H1 (cell line): ENCODE measurements at regions not wholly inside any gene's neighbourhood (a gene's known extent, or its start where the extent isn't known, plus 50 kb on each side); places are given as distances from the start of the nearest gene placed in this dataset.

Experiments used
- CTCF ChIA-PET: fragments of 300-600 bp; sonication (Branson Sonifier 250); formaldehyde crosslinking; loops from one replicate; lab custom pipeline; 2021; ENCODE audit not compliant: partially characterized antibody; lab: Charles Lee
- POLR2A ChIA-PET: fragments of 300-600 bp; sonication (Branson Sonifier 250); formaldehyde crosslinking; loops from one replicate; lab custom pipeline; 2021; ENCODE audit warnings: inconsistent platforms; ENCODE audit not compliant: partially characterized antibody; lab: Charles Lee
- DNase-seq, 2 experiments: peaks; one replicate each; pipeline versions ENCODE4 v3.0.0 to v3.0.0-alpha.2; 2010 to 2022; ENCODE audit warnings: low spot score in 2 of 2, low read depth in 1 of 2, mixed read lengths in 1 of 2
- FAIRE-seq: peaks from 2 replicates; lab custom pipeline; 2011; peaks lifted over from hg19 to GRCh38; lab: Jason Lieb, UNC
- H2AFZ ChIP-seq: 2 replicates; pipeline ENCODE4 v1.8.1; 2012; ENCODE audit warnings: low read length, inconsistent platforms
- H2AK5ac ChIP-seq: 2 replicates; pipeline ENCODE4 v1.6.1; 2013; ENCODE audit warnings: low read depth, low read length
- H2BK120ac ChIP-seq: replicated peaks from 2 replicates; pipeline ENCODE3; 2013; ENCODE audit warnings: low read depth, low read length, inconsistent platforms
- H2BK12ac ChIP-seq: 2 replicates; pipeline ENCODE4 v1.6.1; 2013; ENCODE audit warnings: low read depth, low read length
- H2BK15ac ChIP-seq: 2 replicates; pipeline ENCODE4 v1.6.1; 2013; ENCODE audit warnings: low read length
- H2BK20ac ChIP-seq: 2 replicates; pipeline ENCODE4 v1.6.1; 2013; ENCODE audit warnings: low read length
- H2BK5ac ChIP-seq: 2 replicates; pipeline ENCODE4 v1.6.1; 2013; ENCODE audit warnings: low read depth, low read length
- H3K14ac ChIP-seq: 2 replicates; pipeline ENCODE4 v1.6.1; 2013; ENCODE audit warnings: inconsistent platforms; ENCODE audit not compliant: insufficient read length
- H3K18ac ChIP-seq: 2 replicates; pipeline ENCODE4 v1.6.1; 2013; ENCODE audit warnings: low read length; ENCODE audit errors: extremely low read depth
- H3K23ac ChIP-seq: 2 replicates; pipeline ENCODE4 v1.6.1; 2013; ENCODE audit warnings: inconsistent platforms; ENCODE audit not compliant: insufficient read length
- H3K23me2 ChIP-seq: 2 replicates; pipeline ENCODE4 v1.6.1; 2013; ENCODE audit warnings: low read depth, low read length
- H3K27ac ChIP-seq: 2 replicates; pipeline ENCODE4 v1.6.1; 2011; ENCODE audit warnings: low read depth, low read length, inconsistent platforms
- H3K27me3 ChIP-seq, 4 experiments: replicated peaks in 1 of 4; 1 replicate in 1 of 4; 2 replicates in 3 of 4; pipeline versions ENCODE4 v1.6.1 to v1.8.1; 2011 to 2013; ENCODE audit warnings: low read length in 3 of 4, mild to moderate bottlenecking in 3 of 4, inconsistent platforms in 2 of 4, mixed read lengths in 2 of 4, moderate library complexity in 1 of 4; ENCODE audit not compliant: control insufficient read depth in 3 of 4, insufficient read depth in 3 of 4; ENCODE audit errors: extremely low read depth in 1 of 4
- H3K36me3 ChIP-seq, 4 experiments: 2 replicates each; pipeline versions ENCODE4 v1.6.1 to v1.8.1; 2011 to 2013; ENCODE audit warnings: mild to moderate bottlenecking in 4 of 4, low read length in 3 of 4, moderate library complexity in 2 of 4, control low read depth in 1 of 4, inconsistent platforms in 1 of 4; ENCODE audit not compliant: insufficient read depth in 4 of 4, control insufficient read depth in 2 of 4
- H3K4ac ChIP-seq: replicated peaks from 2 replicates; pipeline ENCODE3; 2013; ENCODE audit warnings: low read length, low read depth, mixed read lengths, inconsistent platforms; ENCODE audit not compliant: insufficient read length
- H3K4me1 ChIP-seq, 4 experiments: replicated peaks in 1 of 4; 1 replicate in 1 of 4; 2 replicates in 3 of 4; pipeline versions ENCODE4 v1.6.1 to v1.8.1; 2011 to 2013; ENCODE audit warnings: low read length in 3 of 4, inconsistent platforms in 2 of 4, mixed read lengths in 1 of 4; ENCODE audit not compliant: insufficient read depth in 4 of 4, control insufficient read depth in 3 of 4
- H3K4me2 ChIP-seq, 2 experiments: 2 replicates each; pipeline versions ENCODE4 v1.6.1 to v1.8.1; 2011 to 2013; ENCODE audit warnings: low read depth in 2 of 2, low read length in 2 of 2, control low read depth in 1 of 2, inconsistent platforms in 1 of 2, mild to moderate bottlenecking in 1 of 2; ENCODE audit not compliant: insufficient read depth in 1 of 2
- H3K4me3 ChIP-seq, 4 experiments: fragments of 200-600, 300-600 bp in 1 of 4; sonication (generic), shearing (Covaris generic), sonication (Bioruptor Twin) in 1 of 4; 2 replicates each; pipeline versions ENCODE4 v1.5.1 to v1.8.1; 2011 to 2016; ENCODE audit warnings: low read length in 4 of 4, low read depth in 3 of 4, control low read depth in 2 of 4, inconsistent platforms in 2 of 4, mild to moderate bottlenecking in 2 of 4, mixed read lengths in 1 of 4, moderate library complexity in 1 of 4; ENCODE audit not compliant: insufficient read depth in 2 of 4; ENCODE audit errors: extremely low read depth in 1 of 4
- H3K56ac ChIP-seq: replicated peaks from 2 replicates; pipeline ENCODE3; 2013; ENCODE audit warnings: low read depth, mild to moderate bottlenecking, mixed read lengths, low read length, inconsistent platforms; ENCODE audit not compliant: insufficient read length
- H3K79me1 ChIP-seq: 2 replicates; pipeline ENCODE4 v1.6.1; 2013; ENCODE audit warnings: low read depth, low read length, control low read depth
- H3K79me2 ChIP-seq, 2 experiments: 2 replicates each; pipeline versions ENCODE4 v1.6.1 to v1.8.1; 2012 to 2013; ENCODE audit warnings: low read length in 2 of 2, mild to moderate bottlenecking in 2 of 2, inconsistent platforms in 1 of 2; ENCODE audit not compliant: insufficient read depth in 2 of 2, control insufficient read depth in 1 of 2
- H3K9ac ChIP-seq, 4 experiments: replicated peaks in 1 of 4; 1 replicate in 1 of 4; 2 replicates in 3 of 4; pipeline versions ENCODE4 v1.6.1 to v1.8.1; 2011 to 2013; ENCODE audit warnings: low read depth in 3 of 4, low read length in 3 of 4, control low read depth in 2 of 4, mild to moderate bottlenecking in 2 of 4, moderate library complexity in 2 of 4, inconsistent platforms in 1 of 4; ENCODE audit errors: extremely low read depth in 1 of 4
- H3K9me3 ChIP-seq, 2 experiments: 2 replicates each; pipeline versions ENCODE4 v1.6.1 to v1.8.1; 2012 to 2013; ENCODE audit warnings: mild to moderate bottlenecking in 2 of 2, moderate library complexity in 2 of 2, control low read depth in 1 of 2, inconsistent platforms in 1 of 2, low read depth in 1 of 2, low read length in 1 of 2, mixed read lengths in 1 of 2; ENCODE audit not compliant: insufficient read depth in 2 of 2
- H4K20me1 ChIP-seq, 2 experiments: replicated peaks in 1 of 2; 2 replicates each; pipeline versions ENCODE3 to v1.8.1; 2011 to 2013; ENCODE audit warnings: inconsistent platforms in 2 of 2, low read length in 2 of 2, mild to moderate bottlenecking in 1 of 2; ENCODE audit not compliant: insufficient read depth in 2 of 2, control insufficient read depth in 1 of 2
- H4K5ac ChIP-seq: 2 replicates; pipeline ENCODE4 v1.6.1; 2013; ENCODE audit warnings: low read length, low read depth, mixed read lengths, inconsistent platforms; ENCODE audit not compliant: insufficient read length
- H4K8ac ChIP-seq: 2 replicates; pipeline ENCODE4 v1.8.0; 2013; ENCODE audit warnings: mild to moderate bottlenecking, moderate library complexity, low read length, inconsistent platforms; ENCODE audit not compliant: insufficient read depth; ENCODE audit errors: extremely low read depth
- H4K91ac ChIP-seq: replicated peaks from 2 replicates; pipeline ENCODE3; 2013; ENCODE audit warnings: low read length, mixed read lengths, inconsistent platforms; ENCODE audit not compliant: insufficient read length
- HDAC6 ChIP-seq: IDR thresholded peaks from one replicate; pipeline ENCODE4 v1.7.1; 2012; ENCODE audit warnings: low read depth, mild to moderate bottlenecking, inconsistent platforms, low read length, moderate library complexity
- SAP30 ChIP-seq: fragments of 300-600 bp; sonication (generic); IDR thresholded peaks from 2 replicates; pipeline ENCODE4 v1.7.1; 2012; ENCODE audit warnings: low read length, moderate library complexity, mild to moderate bottlenecking, inconsistent platforms; ENCODE audit not compliant: insufficient read depth, insufficient replicate concordance
- YY1 ChIP-seq: IDR thresholded peaks from 2 replicates; pipeline ENCODE4 v1.6.1; 2011; ENCODE audit warnings: low read depth, mild to moderate bottlenecking, low read length
- WGBS, 2 experiments: shearing (Covaris generic) in 1 of 2; methylation state at CpG; one replicate each; pipeline versions ENCODE4 v1.1.6 to v1.1.7; 2013 to 2015; ENCODE audit warnings: low lambda C conversion rate in 2 of 2, mixed read lengths in 2 of 2, inconsistent platforms in 1 of 2, low coverage in 1 of 2, missing lambda C conversion rate in 1 of 2; ENCODE audit not compliant: insufficient replicate concordance in 2 of 2, insufficient coverage in 1 of 2, insufficient read length in 1 of 2; ENCODE audit errors: extremely low coverage in 1 of 2, missing lambda C conversion rate in 1 of 2; 5-methylcytosine and 5-hydroxymethylcytosine counted together

DNA sequence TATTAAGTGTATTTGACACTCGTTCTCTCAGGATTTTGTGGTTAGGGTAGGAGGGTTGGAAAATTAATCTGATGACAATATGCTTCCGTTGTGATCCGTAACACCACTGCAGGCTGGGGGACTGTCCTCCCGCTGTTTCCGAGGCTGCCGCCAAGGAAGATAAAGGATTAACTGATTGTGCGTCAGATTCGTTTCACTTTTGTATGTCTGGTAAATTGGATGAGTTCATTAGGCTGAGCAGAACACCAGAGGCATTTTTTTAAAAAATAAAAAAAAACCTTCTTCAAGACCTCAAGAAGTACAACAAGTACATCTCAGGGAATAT lies 486.7 kb upstream of the SALL1 start:
- no peak overlapping the region for H2AK5ac ChIP-seq
- no peaks in the 10 kb centered on the region for H3K79me2 ChIP-seq
- DNase-seq (no peak), FAIRE-seq (no peak)
- H3K9ac ChIP-seq = no peak overlapping the region
- peak overlapping the region; percentile 69; the same call in 1 of the 2 replicates for H2BK12ac ChIP-seq
- ChIA-PET CTCF (interaction anchor here (1.0 to 1.1 kb wide), 3 partner anchors 13 to 297 kb away, joined by 3 to 6 read pairs (median 4); no protein-coding TSS in a partner anchor), POLR2A (interaction anchor here (0.7 to 2.0 kb wide), 6 partner anchors 10 to 486 kb away, joined by 3 to 5 read pairs (median 3); no protein-coding TSS in a partner anchor)
- H3K36me3 ChIP-seq = no peaks in the 10 kb centered on the region
- no peak overlapping the region for H4K5ac ChIP-seq
- H3K27me3 ChIP-seq = peaks cover 0 to 4% (median under 1%) of the 10 kb centered on the region in 4 experiments; a peak in 3 of 7 replicates
- no peak overlapping the region for H3K56ac ChIP-seq
- WGBS, 2 experiments = 24% methylated on average over 8 of the region's 8 CpGs; no CpG with 5 or more reads in 1 of the 2 experiments
- H3K18ac ChIP-seq = peak overlapping the region; percentile 41; the same call in 1 of the 2 replicates
- H3K4me2 ChIP-seq = peak overlapping the region; percentile 52 to 64
- peak overlapping the region; percentile 77; the same call in 1 of the 2 replicates for H2BK5ac ChIP-seq
- no peak for TF ChIP-seq SAP30
- TF ChIP-seq HDAC6 = no peak
- no peak for TF ChIP-seq YY1
- H3K23ac ChIP-seq = no peak overlapping the region
- no peaks in the 10 kb centered on the region for H3K9me3 ChIP-seq
- H3K79me1 ChIP-seq = no peaks in the 10 kb centered on the region
- peak overlapping the region in 3 of 4 experiments; percentile 5 to 49 (median 18); a peak in 5 of 8 replicates for H3K4me3 ChIP-seq
- H2AFZ ChIP-seq = no peak overlapping the region
- no peak overlapping the region for H2BK20ac ChIP-seq
- no peak overlapping the region for H4K91ac ChIP-seq
- H3K4me1 ChIP-seq = peaks cover 3 to 18% (median 10%) of the 10 kb centered on the region in 4 experiments
- H2BK120ac ChIP-seq = no peak overlapping the region
- no peak overlapping the region for H3K14ac ChIP-seq
- no peak overlapping the region for H3K4ac ChIP-seq
- peaks cover 9% of the 10 kb centered on the region; the same call in 1 of the 2 replicates for H3K23me2 ChIP-seq
- H3K27ac ChIP-seq = no peak overlapping the region
- no peaks in the 10 kb centered on the region for H4K20me1 ChIP-seq
- H4K8ac ChIP-seq = no peak overlapping the region
- H2BK15ac ChIP-seq = no peak overlapping the region
